ENCODE measurements at regions not wholly inside any gene's neighbourhood (a gene's known extent, or its start where the extent isn't known, plus 50 kb on each side); places are given as distances from the start of the nearest gene placed in this dataset.

DNA sequence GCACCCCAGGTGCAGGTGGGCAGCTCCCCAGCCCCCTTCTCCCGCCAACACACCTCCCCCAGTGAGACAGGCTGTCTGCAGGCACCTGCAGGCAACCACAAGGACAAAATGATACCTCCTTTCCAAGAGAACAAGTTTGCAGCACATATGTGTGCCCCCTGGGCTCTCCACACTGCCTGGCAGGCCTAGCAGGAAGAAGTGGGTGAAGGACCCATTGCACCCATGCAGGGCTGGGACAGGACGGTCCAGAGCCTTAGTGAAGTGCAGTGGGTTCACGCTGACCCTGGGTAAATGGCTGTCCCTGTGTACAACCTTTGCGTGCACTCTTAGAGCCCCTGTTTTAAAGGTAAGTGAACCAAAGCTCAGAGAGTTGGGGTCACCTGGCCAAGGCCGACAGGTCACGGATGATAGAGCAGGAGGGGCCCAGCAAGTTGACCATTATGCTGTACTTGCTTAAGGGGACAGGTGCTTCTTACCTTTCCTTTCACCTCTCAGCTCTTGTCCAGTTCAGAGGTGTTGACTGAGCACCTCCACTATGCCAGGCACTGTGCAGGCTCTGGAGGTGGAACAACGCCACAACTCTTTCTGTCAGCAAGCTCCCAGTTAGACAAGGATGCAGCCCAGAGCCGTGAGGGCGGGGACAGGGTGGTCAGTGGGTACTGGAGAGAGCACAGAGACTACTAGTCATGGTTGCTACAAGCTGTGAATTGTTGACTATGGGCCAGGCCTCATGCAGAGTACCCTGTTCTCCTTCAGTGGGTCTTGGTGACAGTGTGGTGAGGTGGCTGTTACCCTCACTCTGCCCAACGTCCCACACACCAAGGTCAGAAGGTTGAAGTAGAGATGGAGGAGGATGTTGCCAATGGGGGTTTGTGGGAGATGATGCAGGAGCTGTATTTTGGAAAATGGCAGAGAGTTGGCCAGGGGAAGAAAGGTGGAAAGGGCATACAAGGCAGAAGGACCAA is 125.9 kb downstream of the PAPOLA start:
- 86 to 88% methylated on average over 10 of the region's 10 CpGs for WGBS, 2 donors
- no peak overlapping the region for H3K27ac ChIP-seq (ENCODE audit: low read depth in 1 of 2, low read length in 2 of 2)

DNA sequence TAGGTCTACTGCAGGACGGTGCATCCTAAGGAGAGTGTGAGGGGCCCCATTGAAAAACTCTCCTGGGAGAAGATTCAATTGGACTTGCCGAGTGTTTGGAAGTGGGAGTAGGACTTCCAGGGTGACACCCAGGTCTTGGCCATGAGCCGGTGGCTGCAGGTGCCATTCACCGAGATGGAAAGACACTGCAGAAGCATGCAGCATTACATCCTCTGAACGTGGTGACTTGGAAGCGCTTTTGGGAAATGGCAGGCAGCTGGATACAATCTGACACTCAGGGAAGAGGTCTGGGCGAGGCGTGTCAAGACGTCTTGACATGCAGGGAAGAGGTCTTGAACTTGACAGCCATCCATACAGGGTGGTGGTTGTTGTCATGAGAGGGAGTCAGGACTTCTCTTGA is 126.9 kb downstream of the PAPOLA start:
- no peaks in the 10 kb centered on the region for H3K27me3 ChIP-seq (ENCODE audit: control insufficient read depth in 1 of 2, insufficient read depth in 2 of 2, low read length in 1 of 2)
- DNase-seq (peak in 1 of 2 donors; percentile 22), ATAC-seq (ENCODE audit: low FRiP score) (no peak)
- peaks cover 3% of the 10 kb centered on the region for H3K9me3 ChIP-seq (ENCODE audit: control insufficient read depth, low read length)
- H3K36me3 ChIP-seq (ENCODE audit: control insufficient read depth in 1 of 2, insufficient read depth in 2 of 2, low read length in 1 of 2), result no peaks in the 10 kb centered on the region
- H3K4me3 ChIP-seq (ENCODE audit: low read length in 2 of 2), result no peak overlapping the region
- H3K4me1 ChIP-seq (ENCODE audit: control insufficient read depth in 1 of 2, insufficient read depth in 2 of 2, low read length in 2 of 2), result no peaks in the 10 kb centered on the region
- no peak overlapping the region for H3K27ac ChIP-seq (ENCODE audit: low read depth in 1 of 2, low read length in 2 of 2)
- 84% methylated on average over 9 of the region's 9 CpGs for WGBS, 2 donors
- intact Hi-C loops (cut with DNase I), result no loop called here

More for the DNA sequence above, 125.9 kb downstream of the PAPOLA start:
- Histone ChIP-seq H3K36me3 (ENCODE audit: control insufficient read depth in 1 of 2, insufficient read depth in 2 of 2, low read length in 1 of 2) (no peaks in the 10 kb centered on the region), H3K4me1 (ENCODE audit: control insufficient read depth in 1 of 2, insufficient read depth in 2 of 2, low read length in 2 of 2) (no peaks in the 10 kb centered on the region), H3K4me3 (ENCODE audit: low read length in 2 of 2) (no peak overlapping the region), H3K9me3 (ENCODE audit: control insufficient read depth, low read length) (peaks cover 3% of the 10 kb centered on the region), H3K27me3 (ENCODE audit: control insufficient read depth in 1 of 2, insufficient read depth in 2 of 2, low read length in 1 of 2) (no peaks in the 10 kb centered on the region)
- ATAC-seq (ENCODE audit: low FRiP score) (no peak), DNase-seq (peak in 1 of 2 donors; percentile 30)
- intact Hi-C loops (cut with DNase I), result no loop called here

DNA sequence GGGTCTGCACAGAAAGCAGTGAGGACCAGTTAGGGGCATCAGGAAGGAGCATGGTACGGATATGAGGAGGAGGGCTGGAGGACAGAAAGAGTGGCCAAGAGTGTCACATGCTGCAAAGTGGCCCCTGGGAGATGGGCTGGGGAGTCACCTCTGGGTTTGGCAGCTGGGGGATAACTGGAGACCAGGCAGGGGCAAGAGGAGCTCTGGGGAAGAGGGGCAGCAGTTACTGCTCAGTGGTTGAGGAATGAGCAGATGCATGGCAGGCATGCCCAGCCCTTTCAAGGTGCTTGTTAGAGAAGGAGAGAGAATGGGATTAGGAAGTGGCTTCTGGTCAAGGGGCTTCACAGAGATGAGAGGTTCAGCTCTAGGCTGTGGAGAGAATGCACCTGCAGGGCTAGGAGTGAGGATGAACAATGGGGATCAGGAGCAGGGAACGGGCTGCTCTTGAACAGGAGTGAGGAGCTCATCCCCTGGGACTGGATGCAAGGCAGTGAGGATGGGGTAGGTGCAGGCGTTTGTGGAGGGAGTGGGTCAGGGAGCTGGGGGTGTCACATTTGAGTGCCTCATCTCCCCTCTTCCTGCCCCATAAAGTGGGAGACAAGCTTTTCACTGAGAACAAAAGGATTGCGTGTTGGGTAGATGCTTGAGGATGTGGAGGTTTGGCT is 127.5 kb downstream of the PAPOLA start:
- Histone ChIP-seq H3K9me3 (ENCODE audit: control insufficient read depth, low read length) (peaks cover 3% of the 10 kb centered on the region), H3K4me3 (ENCODE audit: low read length in 2 of 2) (no peak overlapping the region), H3K27ac (ENCODE audit: low read depth in 1 of 2, low read length in 2 of 2) (no peak overlapping the region), H3K4me1 (ENCODE audit: control insufficient read depth in 1 of 2, insufficient read depth in 2 of 2, low read length in 2 of 2) (no peaks in the 10 kb centered on the region), H3K27me3 (ENCODE audit: control insufficient read depth in 1 of 2, insufficient read depth in 2 of 2, low read length in 1 of 2) (no peaks in the 10 kb centered on the region), H3K36me3 (ENCODE audit: control insufficient read depth in 1 of 2, insufficient read depth in 2 of 2, low read length in 1 of 2) (no peaks in the 10 kb centered on the region)
- DNase-seq (peak in 1 of 2 donors; percentile 21), ATAC-seq (ENCODE audit: low FRiP score) (no peak)
- intact Hi-C loops (cut with DNase I), result no loop called here
- WGBS, 2 donors, result 83 to 84% methylated on average over 4 of the region's 4 CpGs

DNA sequence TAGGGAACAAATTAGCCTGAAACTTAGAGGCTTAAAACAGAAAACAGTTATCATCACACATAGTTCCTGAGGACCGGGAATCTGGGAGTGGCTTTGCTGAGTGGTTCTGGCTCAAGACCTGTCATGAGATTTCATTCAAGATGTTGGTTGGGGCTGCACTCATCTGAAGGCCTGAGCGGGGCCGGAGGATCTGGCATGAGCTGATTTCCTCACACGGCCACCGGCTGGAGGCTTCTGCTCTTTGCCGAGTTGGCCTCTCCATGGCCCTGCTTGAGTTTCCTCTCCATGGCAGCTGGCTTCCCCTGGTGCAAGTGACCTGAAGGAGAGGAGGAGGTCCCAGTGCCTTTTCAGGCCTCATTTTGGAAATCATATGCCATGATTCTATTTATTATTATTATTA is 128.1 kb downstream of the PAPOLA start:
- DNase-seq, result peak in 1 of 2 donors; percentile 31

GRCh38 chr14:96631030-96631429 is 128.8 kb downstream of the PAPOLA start:
- no peak overlapping the region for H3K27ac ChIP-seq (ENCODE audit: low read depth in 1 of 2, low read length in 2 of 2)
- no peak overlapping the region for H3K4me3 ChIP-seq (ENCODE audit: low read length in 2 of 2)
- peaks cover 3% of the 10 kb centered on the region for H3K9me3 ChIP-seq (ENCODE audit: control insufficient read depth, low read length)
- H3K36me3 ChIP-seq (ENCODE audit: control insufficient read depth in 1 of 2, insufficient read depth in 2 of 2, low read length in 1 of 2), result no peaks in the 10 kb centered on the region
- intact Hi-C loops (cut with DNase I), result no loop called here
- ATAC-seq (ENCODE audit: low FRiP score) (no peak), DNase-seq (no peak)
- 81 to 85% methylated on average over 5 of the region's 5 CpGs for WGBS, 2 donors
- H3K4me1 ChIP-seq (ENCODE audit: control insufficient read depth in 1 of 2, insufficient read depth in 2 of 2, low read length in 2 of 2), result no peaks in the 10 kb centered on the region
- H3K27me3 ChIP-seq (ENCODE audit: control insufficient read depth in 1 of 2, insufficient read depth in 2 of 2, low read length in 1 of 2), result no peaks in the 10 kb centered on the region

More for the DNA sequence above, 128.1 kb downstream of the PAPOLA start:
- 95 to 98% methylated on average over 6 of the region's 6 CpGs for WGBS, 2 donors
- intact Hi-C loops (cut with DNase I), result no loop called here
- Histone ChIP-seq H3K9me3 (ENCODE audit: control insufficient read depth, low read length) (peaks cover 3% of the 10 kb centered on the region), H3K4me1 (ENCODE audit: control insufficient read depth in 1 of 2, insufficient read depth in 2 of 2, low read length in 2 of 2) (no peaks in the 10 kb centered on the region), H3K27me3 (ENCODE audit: control insufficient read depth in 1 of 2, insufficient read depth in 2 of 2, low read length in 1 of 2) (no peaks in the 10 kb centered on the region), H3K27ac (ENCODE audit: low read depth in 1 of 2, low read length in 2 of 2) (no peak overlapping the region), H3K4me3 (ENCODE audit: low read length in 2 of 2) (no peak overlapping the region), H3K36me3 (ENCODE audit: control insufficient read depth in 1 of 2, insufficient read depth in 2 of 2, low read length in 1 of 2) (no peaks in the 10 kb centered on the region)
- no peak for ATAC-seq (ENCODE audit: low FRiP score)

- Histone ChIP-seq H3K9me3 (ENCODE audit: control insufficient read depth, low read length) (peaks cover 3% of the 10 kb centered on the region), H3K4me3 (ENCODE audit: low read length in 2 of 2) (no peak overlapping the region), H3K4me1 (ENCODE audit: control insufficient read depth in 1 of 2, insufficient read depth in 2 of 2, low read length in 2 of 2) (no peaks in the 10 kb centered on the region), H3K36me3 (ENCODE audit: control insufficient read depth in 1 of 2, insufficient read depth in 2 of 2, low read length in 1 of 2) (no peaks in the 10 kb centered on the region), H3K27ac (ENCODE audit: low read depth in 1 of 2, low read length in 2 of 2) (no peak overlapping the region), H3K27me3 (ENCODE audit: control insufficient read depth in 1 of 2, insufficient read depth in 2 of 2, low read length in 1 of 2) (no peaks in the 10 kb centered on the region)
- 86% methylated on average over 17 of the region's 17 CpGs for WGBS, 2 donors
- intact Hi-C loops (cut with DNase I), result no loop called here
- DNase-seq (no peak), ATAC-seq (ENCODE audit: low FRiP score) (no peak)
These were observed 129.6 kb downstream of the PAPOLA start for GRCh38 chr14:96631621-96632362.

- H3K27ac ChIP-seq (ENCODE audit: low read depth in 1 of 2, low read length in 2 of 2), result no peak overlapping the region
- DNase-seq, result no peak
- H3K27me3 ChIP-seq (ENCODE audit: control insufficient read depth in 1 of 2, insufficient read depth in 2 of 2, low read length in 1 of 2), result no peaks in the 10 kb centered on the region
- no peak overlapping the region for H3K4me3 ChIP-seq (ENCODE audit: low read length in 2 of 2)
- 78 to 80% methylated on average over 8 of the region's 8 CpGs for WGBS, 2 donors
- H3K4me1 ChIP-seq (ENCODE audit: control insufficient read depth in 1 of 2, insufficient read depth in 2 of 2, low read length in 2 of 2), result no peaks in the 10 kb centered on the region
- intact Hi-C loops (cut with DNase I), result no loop called here
- H3K36me3 ChIP-seq (ENCODE audit: control insufficient read depth in 1 of 2, insufficient read depth in 2 of 2, low read length in 1 of 2), result no peaks in the 10 kb centered on the region
- ATAC-seq (ENCODE audit: low FRiP score), result no peak
- H3K9me3 ChIP-seq (ENCODE audit: control insufficient read depth, low read length), result peaks cover 3% of the 10 kb centered on the region
These were observed 130.2 kb downstream of the PAPOLA start for GRCh38 chr14:96632363-96632758.

DNA sequence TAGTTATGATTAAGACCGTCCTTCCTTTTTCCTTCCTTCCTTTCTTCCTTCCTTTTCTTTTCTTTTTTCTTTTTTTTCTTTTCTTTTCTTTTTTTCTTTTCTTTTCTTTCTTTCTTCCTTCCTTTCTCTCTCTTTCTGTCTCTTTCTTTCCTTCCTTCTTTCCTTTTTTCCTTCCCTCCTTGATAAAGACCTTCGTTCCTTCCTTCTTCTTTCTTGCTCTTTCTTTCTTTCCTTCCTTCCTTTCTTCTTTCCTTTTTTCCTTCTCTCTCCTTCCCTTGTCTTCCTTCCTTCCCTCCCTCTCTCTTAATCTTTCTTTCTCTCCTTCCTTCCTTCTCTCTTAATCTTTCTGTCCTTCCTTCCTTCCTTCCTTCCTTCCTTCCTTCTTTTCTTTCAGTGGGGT is 130.9 kb downstream of the PAPOLA start:
- ATAC-seq (ENCODE audit: low FRiP score) (no peak), DNase-seq (no peak)
- Histone ChIP-seq H3K4me3 (ENCODE audit: low read length in 2 of 2) (no peak overlapping the region), H3K9me3 (ENCODE audit: control insufficient read depth, low read length) (peaks cover 3% of the 10 kb centered on the region), H3K36me3 (ENCODE audit: control insufficient read depth in 1 of 2, insufficient read depth in 2 of 2, low read length in 1 of 2) (no peaks in the 10 kb centered on the region), H3K27ac (ENCODE audit: low read depth in 1 of 2, low read length in 2 of 2) (no peak overlapping the region), H3K4me1 (ENCODE audit: control insufficient read depth in 1 of 2, insufficient read depth in 2 of 2, low read length in 2 of 2) (no peaks in the 10 kb centered on the region), H3K27me3 (ENCODE audit: control insufficient read depth in 1 of 2, insufficient read depth in 2 of 2, low read length in 1 of 2) (no peaks in the 10 kb centered on the region)
- intact Hi-C loops (cut with DNase I), result no loop called here
- 66 to 86% methylated on average over 2 of the region's 2 CpGs for WGBS, 2 donors

Data from aorta (tissue), 5 donors.